GM12891 (cell line): ENCODE measurements at regions not wholly inside any gene's neighbourhood (a gene's known extent, or its start where the extent isn't known, plus 50 kb on each side); places are given as distances from the start of the nearest gene placed in this dataset.

Experiments
- POLR2A ChIP-seq: IDR thresholded peaks from 2 replicates; pipeline ENCODE4 v1.6.1; 2011; ENCODE audit warnings: low read depth, low read length, control low read depth
- POLR2AphosphoS5 ChIP-seq: IDR thresholded peaks from 2 replicates; pipeline ENCODE4 v1.6.1; 2011; ENCODE audit warnings: low read depth, low read length, control low read depth
- POU2F2 ChIP-seq: IDR thresholded peaks from 2 replicates; pipeline ENCODE4 v1.6.1; 2011; ENCODE audit warnings: low read depth, mild to moderate bottlenecking, control low read depth, low read length, moderate library complexity
- SPI1 ChIP-seq: IDR thresholded peaks from 2 replicates; pipeline ENCODE4 v1.6.1; 2011; ENCODE audit warnings: low read depth, low read length, control low read depth
- TAF1 ChIP-seq: IDR thresholded peaks from 2 replicates; pipeline ENCODE4 v1.6.1; 2011; ENCODE audit warnings: low read depth, low read length, control low read depth

- TF ChIP-seq POLR2A (no peak), POLR2AphosphoS5 (no peak), TAF1 (no peak), POU2F2 (no peak), SPI1 (no peak)
Measured at GRCh38 chr14:76581592-76581991, 179.7 kb upstream of the VASH1 start.
